Neural progenitor cell (in vitro differentiated cells): ENCODE measurements at regions not wholly inside any gene's neighbourhood (a gene's known extent, or its start where the extent isn't known, plus 50 kb on each side); places are given as distances from the start of the nearest gene placed in this dataset.

Source experiments
- EZH2 ChIP-seq: fragments of 200-600 bp; sonication (generic); IDR thresholded peaks from 2 replicates; pipeline ENCODE4 v1.6.1; 2017; ENCODE audit warnings: antibody characterized with exemption, mild to moderate bottlenecking, moderate library complexity
- EZH2phosphoT487 ChIP-seq: fragments of 200-600 bp; sonication (generic); IDR thresholded peaks from 2 replicates; pipeline ENCODE4 v1.6.1; 2017; ENCODE audit warnings: antibody characterized with exemption
- TF ChIP-seq, protein P1 (sequence below): fragments of 200-600 bp; sonication (generic); IDR thresholded peaks from 2 replicates; pipeline ENCODE4 v1.5.1; 2017; ENCODE audit warnings: antibody characterized with exemption, mild to moderate bottlenecking

DNA sequence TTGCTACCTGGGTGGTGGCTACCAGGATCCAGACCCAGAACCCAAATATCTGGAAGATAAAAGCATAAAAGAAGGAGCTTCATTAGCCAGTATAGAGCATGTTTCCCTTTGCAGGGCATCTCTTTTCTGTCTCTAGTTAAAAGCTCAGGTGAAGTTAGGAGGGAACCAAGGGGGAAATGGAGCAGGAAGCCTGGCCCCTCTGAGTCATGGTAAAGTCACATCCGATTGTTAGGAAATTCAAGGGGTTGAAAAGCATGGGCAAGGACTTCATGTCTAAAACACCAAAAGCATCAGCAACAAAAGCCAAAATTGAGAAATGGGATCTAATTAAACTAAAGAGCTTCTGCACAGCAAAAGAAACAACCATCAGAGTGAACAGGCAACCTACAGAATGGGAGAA is 126.9 kb downstream of the RPIA start:
- TF ChIP-seq, protein P1, sequence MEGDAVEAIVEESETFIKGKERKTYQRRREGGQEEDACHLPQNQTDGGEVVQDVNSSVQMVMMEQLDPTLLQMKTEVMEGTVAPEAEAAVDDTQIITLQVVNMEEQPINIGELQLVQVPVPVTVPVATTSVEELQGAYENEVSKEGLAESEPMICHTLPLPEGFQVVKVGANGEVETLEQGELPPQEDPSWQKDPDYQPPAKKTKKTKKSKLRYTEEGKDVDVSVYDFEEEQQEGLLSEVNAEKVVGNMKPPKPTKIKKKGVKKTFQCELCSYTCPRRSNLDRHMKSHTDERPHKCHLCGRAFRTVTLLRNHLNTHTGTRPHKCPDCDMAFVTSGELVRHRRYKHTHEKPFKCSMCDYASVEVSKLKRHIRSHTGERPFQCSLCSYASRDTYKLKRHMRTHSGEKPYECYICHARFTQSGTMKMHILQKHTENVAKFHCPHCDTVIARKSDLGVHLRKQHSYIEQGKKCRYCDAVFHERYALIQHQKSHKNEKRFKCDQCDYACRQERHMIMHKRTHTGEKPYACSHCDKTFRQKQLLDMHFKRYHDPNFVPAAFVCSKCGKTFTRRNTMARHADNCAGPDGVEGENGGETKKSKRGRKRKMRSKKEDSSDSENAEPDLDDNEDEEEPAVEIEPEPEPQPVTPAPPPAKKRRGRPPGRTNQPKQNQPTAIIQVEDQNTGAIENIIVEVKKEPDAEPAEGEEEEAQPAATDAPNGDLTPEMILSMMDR, result no peak
- TF ChIP-seq EZH2 (no peak), EZH2phosphoT487 (no peak)
